HG03039 (cell line): ENCODE measurements at regions not wholly inside any gene's neighbourhood (a gene's known extent, or its start where the extent isn't known, plus 50 kb on each side); places are given as distances from the start of the nearest gene placed in this dataset.
"Not testable (repeated sequence)": the region's sequence is repeated elsewhere in the genome, so short reads cannot be mapped to it uniquely, and the experiment has no call there.

Source experiments
- ATAC-seq: cut with Tn5 transposase; IDR thresholded peaks from one replicate; pipeline ENCODE4 v1.9.1; 2021; ENCODE audit warnings: mild to moderate bottlenecking, moderate library complexity; ENCODE audit not compliant: unreplicated experiment

DNA sequence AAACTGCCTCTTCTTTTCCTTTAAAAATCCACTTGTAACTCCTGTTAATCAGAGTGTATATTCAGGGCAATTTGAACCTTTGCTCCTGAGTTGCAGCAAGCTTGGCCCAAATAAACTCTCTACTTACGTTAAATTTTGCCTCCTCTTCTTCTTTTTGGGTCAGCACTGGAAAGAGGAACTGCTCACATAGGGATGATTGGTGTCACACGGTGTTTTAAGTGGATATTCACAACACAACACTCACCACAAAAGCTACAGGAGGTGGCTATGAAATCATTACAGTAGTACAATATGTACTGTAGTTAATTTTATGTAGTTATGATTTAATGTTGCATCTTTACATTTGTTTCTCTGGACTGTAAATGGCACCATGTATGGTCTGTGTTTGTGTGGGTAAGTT, 96.8 kb upstream of the DOCK9 start:
- ATAC-seq: no peak

DNA sequence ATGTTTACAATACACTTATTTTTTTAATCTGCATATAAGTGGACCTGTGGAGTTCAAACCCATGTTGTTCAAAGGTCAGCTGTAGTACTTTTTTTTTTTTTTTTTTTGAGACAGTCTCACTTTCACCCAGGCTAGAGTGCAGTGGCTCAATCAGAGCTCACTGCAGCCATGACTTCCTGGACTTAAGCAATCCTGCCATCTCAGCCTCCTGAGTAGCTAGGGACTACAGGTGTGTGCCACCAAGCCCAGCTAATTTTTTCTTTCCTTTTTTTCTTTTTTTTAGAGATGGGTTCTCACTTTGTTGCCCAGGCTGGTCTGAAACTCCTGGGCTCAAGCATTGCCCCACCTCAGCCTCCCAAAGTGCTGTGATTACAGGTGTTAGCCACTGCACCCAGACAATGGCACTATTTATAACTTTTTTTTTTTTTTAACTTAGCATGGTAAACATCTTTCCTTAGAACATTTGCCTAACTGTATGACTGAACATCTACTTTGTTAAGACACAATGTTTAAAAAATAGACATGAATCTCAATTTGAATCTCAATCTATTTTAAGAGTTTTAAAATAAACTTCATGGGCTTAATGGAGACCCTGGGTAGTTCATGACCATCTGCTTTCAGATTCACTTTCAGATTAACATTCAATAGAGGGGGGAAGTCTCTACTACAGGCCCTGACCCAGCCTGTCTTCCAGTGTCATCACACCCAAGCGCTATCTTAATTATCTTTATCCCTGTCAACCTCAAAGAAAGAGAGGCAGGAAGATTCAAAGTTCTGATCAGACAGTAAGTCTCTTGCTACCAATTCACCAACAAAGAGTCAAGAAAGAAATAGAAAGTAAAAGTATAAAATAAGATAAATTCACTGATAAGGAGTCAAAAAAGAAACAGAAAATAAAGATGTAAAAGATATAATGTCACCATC, 97.7 kb upstream of the DOCK9 start:
- peak; percentile 85 for ATAC-seq

DNA sequence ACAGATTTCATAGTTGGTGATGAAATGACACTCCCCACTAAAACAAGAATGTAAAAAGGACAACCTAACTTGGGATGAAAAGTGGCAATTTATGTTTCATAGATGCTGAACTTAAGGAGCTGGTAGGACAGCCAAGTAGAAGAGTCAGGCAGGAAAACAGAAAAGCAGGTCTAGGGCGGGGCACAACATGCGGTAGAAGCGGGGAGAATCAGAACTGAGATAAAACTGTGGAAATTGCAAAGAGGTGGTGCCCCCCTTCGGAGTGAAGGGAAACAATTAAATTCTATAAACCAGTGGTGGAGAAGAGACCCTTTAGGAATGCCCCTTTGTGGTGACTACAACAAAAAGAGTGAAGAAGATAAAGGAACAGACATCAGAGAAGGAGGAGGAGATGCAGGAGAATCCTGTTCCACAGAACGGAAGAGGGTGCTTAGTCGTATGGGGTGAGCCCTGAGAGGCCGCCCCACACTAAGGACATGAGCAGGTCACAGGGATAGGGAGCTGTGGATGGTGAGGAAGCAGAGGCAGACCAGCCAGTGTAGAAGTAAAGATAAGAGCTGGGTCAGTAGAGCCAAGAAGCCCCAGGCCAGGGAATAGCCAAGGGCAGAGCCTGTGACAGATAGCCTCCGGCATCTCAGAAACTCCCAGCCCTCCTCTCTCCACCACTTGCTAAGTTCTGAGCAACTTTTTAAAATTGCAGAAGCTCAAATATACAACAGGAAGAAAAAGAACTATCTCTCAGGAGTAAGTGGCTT, 100.3 kb upstream of the DOCK9 start:
- no peak for ATAC-seq

DNA sequence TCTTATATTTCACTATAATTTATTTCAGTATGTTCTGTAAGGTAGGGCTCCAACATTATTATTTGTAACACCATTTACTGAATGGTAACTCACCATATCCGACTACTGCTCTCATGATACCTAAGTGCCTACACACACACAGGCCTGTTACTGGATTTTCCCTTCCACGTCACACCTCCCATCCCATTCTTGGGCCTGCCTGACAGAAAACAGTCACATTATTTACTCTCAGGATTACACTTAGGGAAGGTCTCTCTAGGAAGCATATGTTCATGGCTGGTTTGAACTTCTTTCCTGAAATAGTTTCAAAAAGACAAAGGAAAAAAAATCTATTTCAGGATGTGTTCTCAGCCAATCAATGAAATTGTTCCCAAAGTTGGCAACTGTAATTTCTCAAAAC, 102.3 kb upstream of the DOCK9 start:
- no peak for ATAC-seq

DNA sequence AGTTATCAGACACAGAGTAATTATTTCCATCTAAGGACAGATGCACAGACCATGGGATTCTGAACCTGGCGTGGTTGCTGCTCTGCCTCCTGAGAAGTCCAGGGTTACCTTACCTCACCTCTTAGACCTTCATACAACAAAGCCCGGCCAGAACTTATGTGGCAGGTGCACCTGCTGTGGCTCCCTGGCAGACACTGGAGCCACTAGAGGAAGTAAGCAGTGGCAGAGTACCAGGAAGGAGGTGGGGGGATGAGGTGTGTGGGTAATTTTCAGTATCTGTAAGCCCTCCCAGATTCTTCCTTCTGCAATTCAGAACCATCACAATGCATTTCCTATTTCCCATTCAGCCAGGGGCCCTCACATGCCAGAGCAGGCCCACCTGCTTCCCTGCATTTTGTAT, 106.1 kb upstream of the DOCK9 start:
- ATAC-seq: no peak

DNA sequence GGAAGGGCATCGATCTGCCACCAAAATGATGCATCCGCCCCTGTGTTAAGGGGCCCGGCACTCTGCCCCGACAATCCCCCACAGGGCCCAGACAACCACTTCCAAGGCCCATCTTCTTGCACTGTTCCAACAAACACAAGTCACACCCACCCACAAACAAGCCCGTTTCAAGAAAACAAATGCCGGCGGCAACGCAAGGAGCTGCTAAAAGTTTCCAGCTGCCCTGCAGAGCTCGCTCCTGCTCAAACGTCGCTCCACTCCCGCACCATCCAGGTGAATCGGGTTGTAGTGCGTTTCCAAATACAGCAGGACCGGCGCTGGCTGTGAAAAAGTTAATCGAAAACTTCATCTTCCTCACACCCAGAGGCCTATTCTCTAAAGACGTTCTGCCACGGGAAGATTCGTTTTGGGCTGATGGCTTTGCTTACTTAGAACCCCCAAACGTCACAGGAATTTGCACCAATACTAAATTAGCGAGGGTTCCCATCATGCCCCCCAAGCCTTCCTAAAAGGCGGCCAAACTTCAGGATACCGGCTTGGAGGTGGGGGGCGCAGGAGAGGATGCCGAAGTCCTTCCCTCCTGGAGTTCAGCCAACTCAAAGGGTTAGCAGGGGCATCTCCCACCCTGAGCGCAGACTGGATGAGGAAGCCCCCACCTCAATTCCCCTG, 107.4 kb upstream of the DOCK9 start:
- no peak for ATAC-seq

DNA sequence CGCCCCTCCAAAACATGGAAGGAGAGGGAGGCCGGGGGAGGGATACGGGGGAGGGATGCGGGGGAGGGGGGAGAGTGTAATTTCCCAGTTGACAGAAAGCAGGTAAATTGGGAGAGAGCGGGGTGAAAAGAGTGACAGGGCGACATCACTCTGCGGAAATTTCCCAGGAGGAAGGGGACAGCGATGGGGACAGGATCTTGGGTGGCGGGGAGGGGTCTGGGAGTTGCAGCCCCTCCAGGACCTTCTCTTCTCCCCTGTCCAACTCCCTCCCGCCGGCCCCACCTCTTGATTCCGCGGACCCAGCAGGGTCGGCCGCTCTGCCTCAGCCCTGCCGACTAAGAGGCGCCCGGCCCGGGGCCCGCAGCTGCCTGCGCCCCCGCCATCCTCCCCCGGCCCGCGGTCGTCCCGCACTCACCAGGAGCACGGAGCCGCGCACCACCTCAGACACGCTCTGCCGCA, 108.0 kb upstream of the DOCK9 start:
- ATAC-seq: no peak

DNA sequence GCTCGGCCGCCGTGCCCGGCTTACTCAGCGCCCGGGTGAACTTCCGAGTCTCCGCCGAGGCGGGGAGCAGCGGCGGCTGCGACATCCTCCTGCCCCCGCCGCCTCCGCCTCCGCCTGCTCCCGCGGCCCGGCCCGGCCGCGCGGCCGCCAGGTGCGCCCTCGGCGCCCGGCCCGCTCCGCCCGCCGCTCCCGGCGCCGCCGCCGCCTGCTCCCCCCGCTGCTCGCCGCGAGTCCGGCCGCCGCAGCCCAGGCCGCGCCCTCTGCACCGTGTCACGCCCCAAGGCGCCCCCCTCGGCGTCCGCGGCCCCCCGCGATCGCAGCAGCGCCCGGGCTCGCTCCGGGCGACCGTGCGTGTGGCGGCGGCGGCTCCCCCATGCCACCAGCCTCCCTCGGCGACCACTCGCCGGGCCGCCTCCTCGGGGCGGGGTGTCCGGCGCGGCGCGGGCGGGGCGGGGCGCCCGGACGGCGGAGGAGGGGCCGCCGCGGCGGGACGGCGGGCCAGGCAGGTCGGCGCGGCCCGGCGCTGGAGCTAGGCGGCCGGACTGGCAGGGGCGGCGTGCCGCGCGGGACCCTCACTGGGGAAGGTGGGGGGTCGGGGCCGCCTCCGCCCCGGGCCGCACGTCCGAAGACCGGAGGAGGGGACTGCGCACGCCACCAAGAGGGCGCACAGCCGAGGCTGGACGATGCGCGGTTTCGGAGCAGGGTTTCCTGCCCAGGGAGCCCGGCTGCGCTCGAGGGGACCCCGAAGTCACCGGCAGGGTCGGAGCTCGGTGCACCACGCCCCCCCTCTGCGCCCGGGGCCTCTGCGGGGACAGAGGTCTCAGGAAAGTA, 108.6 kb upstream of the DOCK9 start:
- peak; percentile 42 for ATAC-seq

DNA sequence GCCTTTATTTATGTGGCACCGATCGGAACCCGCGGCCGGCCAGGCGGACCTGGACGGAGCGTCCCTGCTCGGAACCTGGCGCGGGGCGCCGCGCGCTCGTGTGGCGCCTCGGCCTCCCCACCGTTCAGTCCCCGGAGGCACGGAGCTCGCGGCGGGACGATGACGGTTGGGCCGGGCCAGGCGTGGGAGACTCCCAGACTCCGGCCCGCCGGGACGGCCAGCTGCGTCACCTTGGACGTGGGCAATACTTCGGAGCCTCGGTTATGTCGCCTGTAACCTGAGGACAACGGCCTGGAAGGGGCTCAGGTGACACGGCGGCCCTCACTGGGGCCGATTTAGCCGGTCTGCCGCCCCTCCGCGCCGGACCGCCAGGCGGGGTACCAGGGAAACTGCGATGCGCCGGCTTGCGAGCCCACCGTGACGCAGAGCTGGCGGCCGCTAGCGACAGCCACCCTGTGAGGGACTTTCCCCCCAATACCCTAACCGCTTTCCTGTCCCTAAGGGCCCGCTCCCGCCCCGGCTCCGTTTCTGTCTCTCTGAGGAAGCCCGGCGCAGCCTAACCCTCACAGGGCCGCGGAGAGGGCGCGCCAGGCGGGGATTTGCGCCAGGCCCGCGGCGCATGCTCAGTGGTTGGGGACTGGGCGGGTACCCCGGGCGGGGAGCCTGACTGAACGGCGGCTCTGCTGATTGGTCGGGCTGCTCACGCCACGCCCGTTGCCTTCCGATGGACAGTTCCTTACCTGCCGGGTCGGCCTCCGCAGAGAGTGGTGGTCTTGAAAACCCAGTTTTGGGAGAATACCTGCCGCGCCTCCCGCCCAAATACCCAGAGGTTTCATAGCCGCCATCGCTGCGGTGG, 109.5 kb upstream of the DOCK9 start:
- ATAC-seq: peak; percentile 80

DNA sequence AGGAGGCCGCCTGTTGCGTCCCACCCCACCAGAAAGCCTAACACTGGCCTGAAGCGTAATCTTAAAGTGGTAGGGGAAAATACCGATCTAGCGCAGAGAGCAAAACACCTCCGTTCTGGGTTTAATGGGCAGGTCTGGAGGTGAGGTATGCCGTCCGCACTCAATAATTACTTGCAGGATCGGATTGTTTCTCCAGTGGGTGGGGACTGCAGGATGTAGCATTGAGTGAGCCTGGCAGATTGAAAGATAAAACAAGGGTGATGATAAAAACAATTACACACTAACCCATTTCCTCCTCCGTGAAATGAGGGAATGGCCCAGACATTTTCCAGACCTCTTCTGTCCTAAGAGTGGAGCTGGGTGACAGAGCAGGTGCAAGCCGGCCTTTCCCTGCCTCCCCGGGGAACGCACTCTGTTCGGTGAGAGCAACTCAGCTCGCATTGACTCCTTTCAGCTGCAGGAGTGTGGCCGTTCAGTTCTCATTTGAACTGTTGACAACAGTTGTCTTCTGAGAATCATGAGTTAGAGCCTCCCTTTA, 110.2 kb upstream of the DOCK9 start:
- ATAC-seq: peak; percentile 19

DNA sequence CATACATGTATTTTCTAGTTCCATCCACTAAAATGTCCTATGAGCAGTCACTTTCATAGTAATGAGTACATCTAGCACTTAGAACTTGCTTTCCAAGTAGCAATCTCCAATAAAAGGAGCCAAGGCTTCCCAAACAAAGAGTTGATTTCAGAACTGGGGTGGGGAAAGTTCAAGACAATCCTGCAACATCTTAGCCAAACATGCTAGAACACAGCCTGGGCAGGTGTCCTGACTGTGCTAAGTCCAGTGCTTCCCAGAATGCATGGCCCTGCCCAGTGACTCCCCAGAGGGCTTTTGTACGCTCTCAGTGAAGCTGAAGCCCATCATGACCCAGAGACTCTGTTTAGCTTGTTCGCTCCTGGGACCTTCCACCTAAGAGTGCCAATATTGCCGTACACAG, 106.7 kb upstream of the UBAC2 start:
- no peak for ATAC-seq

DNA sequence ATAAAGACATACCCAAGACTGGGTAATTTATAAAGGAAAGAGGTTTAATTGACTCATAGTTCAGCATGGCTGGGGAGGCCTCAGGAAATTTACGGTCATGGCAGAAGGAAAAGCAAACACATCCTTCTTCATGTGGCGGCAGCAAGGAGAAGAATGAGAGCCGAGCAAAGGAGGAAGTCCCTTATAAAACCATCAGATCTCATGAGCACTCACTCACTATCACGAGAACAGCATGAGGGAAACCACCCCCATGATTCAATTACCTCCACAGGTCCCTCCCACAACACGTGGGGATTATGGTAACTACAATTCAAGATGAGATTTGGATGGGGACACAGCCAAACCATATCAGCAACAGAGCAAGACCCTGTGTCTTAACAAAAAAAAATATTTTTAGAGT, 98.8 kb upstream of the UBAC2 start:
- ATAC-seq: not testable (repeated sequence)

DNA sequence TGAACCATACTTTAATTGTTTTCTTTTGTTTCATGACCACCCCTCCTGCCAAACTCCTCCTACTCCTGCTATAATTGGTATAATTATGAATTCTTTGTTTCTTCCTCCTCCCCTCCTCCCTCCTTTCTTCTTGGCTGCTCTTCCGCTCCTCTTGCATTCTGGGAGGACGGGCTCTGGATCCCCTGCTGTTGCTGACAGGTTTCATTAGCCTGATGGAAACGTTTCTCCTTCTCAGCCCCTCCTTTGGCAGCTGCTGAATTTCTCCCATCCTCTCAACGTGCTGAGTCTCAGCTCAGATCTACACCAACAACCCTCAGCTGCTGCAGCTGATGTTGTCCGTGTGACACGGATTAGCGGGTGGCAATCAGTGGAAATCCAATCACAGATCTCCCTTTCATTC, 97.1 kb upstream of the UBAC2 start:
- no peak for ATAC-seq

DNA sequence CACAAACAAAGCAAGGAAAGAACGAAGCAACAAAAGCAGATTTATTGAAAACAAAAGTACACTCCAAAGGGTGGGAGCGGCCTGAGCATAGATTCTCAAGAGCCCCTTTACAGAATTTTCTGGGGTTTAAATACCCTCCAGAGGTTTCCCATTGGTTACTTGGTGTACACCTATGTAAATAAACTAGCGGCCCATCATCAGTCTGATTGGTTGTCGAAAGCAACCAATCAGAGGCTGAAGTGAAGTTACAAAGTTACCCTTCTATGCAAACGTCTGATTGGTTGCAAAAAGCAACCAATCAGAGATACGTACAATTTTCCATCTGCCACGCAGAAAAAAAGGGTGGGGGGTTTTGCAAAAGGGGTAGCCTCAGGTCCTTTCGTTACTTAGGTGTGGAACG, 96.3 kb upstream of the UBAC2 start:
- ATAC-seq: no peak

DNA sequence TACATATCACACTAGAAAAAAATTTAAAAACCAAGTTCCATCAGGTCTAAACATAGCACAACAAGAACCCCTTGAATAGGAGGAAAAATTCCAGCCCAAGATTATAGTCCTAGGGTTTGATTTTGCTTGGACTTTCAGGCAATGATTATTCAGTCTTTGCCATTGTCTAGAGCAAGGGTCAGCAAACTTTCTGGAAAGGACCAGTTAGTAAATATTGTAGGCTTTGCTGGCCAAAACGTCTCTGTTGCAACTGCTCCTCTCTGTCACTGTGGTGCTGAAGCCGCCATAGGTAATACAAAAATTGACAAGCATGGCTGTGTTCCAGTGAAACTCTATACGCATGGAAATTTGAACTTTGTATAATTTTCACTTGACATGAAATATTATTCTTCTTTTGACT, 95.5 kb upstream of the UBAC2 start:
- ATAC-seq: no peak

DNA sequence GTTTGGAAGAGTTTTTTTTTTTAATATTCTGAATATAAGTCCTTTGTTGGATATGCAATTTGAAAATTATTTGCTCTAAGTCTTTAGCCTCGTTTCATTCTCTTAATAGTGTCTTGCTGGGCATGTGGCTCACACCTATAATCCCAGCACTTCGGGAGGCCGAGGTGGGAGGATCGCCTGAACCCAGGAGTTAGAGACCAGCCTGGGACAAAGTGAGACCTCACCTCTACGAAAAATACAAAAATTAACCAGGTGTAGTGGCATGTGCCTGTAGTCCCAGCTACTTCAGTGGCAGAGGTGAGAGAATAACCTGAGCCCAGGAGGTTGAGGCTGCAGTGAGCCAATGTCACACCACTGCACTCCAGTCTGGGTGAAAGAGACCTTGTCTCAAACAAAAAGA, 87.3 kb upstream of the UBAC2 start:
- ATAC-seq: no peak

DNA sequence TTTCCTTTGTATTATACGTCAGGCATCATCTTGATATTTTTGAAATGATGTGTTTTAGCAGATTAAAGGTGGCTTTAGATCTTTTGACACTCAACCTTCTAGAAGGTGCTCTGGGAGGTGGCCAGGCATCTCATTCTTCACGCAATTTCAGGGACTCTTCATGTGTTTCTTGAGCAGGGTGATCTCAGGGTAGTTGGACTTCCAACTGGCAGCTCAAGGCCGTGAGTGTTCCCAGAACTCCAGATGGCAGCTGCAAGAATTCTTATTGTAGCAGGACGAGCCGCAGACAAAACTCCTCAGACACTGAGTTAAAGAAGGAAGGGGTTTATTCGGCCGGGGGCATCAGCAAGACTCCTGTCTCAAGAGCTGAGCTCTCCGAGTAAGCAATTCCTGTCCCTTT, 82.5 kb upstream of the UBAC2 start:
- no peak for ATAC-seq

DNA sequence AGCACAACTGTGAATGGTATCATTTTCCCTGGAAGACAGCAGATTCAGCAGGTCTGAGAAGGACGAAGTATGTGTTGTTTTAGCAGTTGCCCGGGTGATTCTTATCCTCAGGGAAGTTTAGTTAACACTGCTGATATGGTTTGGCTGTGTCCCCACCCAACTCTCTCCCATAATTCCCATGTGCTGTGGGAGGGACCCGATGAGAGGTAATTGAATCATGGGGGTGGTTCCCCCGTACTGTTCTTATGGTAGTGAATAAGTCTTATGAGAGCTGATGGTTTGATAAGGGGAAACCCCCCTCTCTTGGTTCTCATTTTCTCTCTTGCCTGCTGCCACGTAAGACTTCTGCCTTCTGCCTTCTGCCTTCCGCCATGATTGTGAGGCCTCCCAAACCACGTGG, 81.0 kb upstream of the UBAC2 start:
- ATAC-seq: no peak

DNA sequence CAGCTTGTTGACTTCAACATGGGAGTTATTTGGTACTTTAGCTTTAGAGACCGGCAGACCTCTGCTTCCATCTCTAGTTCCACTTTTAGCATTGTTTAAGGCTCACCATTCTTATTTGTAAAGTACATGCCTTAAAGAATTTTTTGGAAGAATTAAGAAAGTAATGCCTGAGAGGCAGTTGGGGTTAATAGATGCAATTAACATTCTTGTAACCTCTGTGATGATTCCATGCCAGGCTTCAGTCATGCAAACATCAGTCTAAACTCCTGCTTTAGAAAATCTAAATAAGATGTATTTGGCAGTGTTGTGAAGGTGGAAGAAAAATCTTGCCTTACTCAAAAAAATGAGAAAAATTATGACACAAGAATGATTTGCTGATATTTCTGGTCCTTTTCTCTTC, 79.9 kb upstream of the UBAC2 start:
- no peak for ATAC-seq

DNA sequence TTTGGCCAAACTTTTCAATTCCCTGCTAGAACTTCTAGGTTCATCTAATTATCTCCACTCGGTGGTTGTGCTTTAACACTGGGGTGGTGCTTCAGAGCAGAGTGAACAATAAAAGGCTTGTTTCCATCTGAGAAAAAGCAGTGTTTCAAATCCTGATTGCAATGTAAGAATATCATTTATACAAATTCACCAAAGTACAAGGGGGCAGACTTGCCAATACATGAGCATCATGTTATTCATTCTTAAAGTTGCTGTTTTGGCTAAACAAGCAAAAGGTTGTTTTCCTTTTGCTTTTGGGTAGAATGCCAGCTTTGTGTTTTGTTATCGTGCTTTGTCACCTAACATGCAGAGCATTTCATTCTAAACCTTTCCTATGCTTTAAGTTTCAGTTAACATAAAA, 78.5 kb upstream of the UBAC2 start:
- no peak for ATAC-seq
